Adrenal gland (tissue), 9 donors: ENCODE measurements at regions not wholly inside any gene's neighbourhood (a gene's known extent, or its start where the extent isn't known, plus 50 kb on each side); places are given as distances from the start of the nearest gene placed in this dataset.

ENCODE experiments used
- DNase-seq, 7 donors: peaks; one replicate each; pipeline ENCODE4 v3.0.0-alpha.2; 2019 to 2020
- H3K27ac ChIP-seq, 5 donors: fragments of 200-600 bp; sonication (generic) in 4 of 5; 1 replicate in 3 of 5; 2 replicates in 2 of 5; pipeline versions ENCODE4 v1.5.1 to v1.8.0; 2016 to 2020; ENCODE audit warnings: mild to moderate bottlenecking in 1 of 5
- H3K27me3 ChIP-seq: fragments of 200-600 bp; 2 replicates; pipeline ENCODE4 v1.8.0; 2021
- H3K36me3 ChIP-seq, 2 donors: fragments of 200-600 bp; replicated peaks in 1 of 2; 1 replicate in 1 of 2; 2 replicates in 1 of 2; pipeline versions ENCODE4 v1.5.1 to v1.8.0; 2018 to 2022
- H3K4me1 ChIP-seq, 2 donors: fragments of 200-600 bp; replicated peaks in 1 of 2; 1 replicate in 1 of 2; 2 replicates in 1 of 2; pipeline versions ENCODE4 v1.5.1 to v1.8.0; 2018 to 2021
- H3K4me3 ChIP-seq, 4 donors: fragments of 200-600 bp; sonication (generic) in 3 of 4; one replicate each; pipeline ENCODE4 v1.5.1; 2016 to 2018
- H3K9me3 ChIP-seq, 3 donors: fragments of 200-600 bp; sonication (generic) in 1 of 3; replicated peaks in 1 of 3; 1 replicate in 2 of 3; 2 replicates in 1 of 3; pipeline versions ENCODE4 v1.5.1 to v1.8.0; 2016 to 2021
- POLR2A ChIP-seq, 2 donors: fragments of 450-650 bp; IDR thresholded peaks; one replicate each; pipeline ENCODE4 v1.6.1; 2017; ENCODE audit warnings: antibody characterized with exemption in 2 of 2, mild to moderate bottlenecking in 2 of 2, moderate library complexity in 1 of 2
- WGBS, 4 donors: extraction: QIAGEN DNeasy Blood & Tissue Kit in 2 of 4; methylation state at CpG; one replicate each; pipeline versions ENCODE4 v1.1.5 to v1.1.7; 2013 to 2017; 5-methylcytosine and 5-hydroxymethylcytosine counted together
- intact Hi-C, 2 donors: fragments of 100-400 bp; cut with DNase I; formaldehyde crosslinking; loops; one replicate each; pipeline versions ENCODE4 v1.14.1 to v1.15.0; 2022 to 2023
- TF ChIP-seq, protein P1 (sequence below), 6 experiments: fragments of 450-650 bp in 4 of 6; fragments of 200-600 bp in 2 of 6; sonication (generic) in 1 of 6; IDR thresholded peaks; 1 replicate in 5 of 6; 2 replicates in 1 of 6; pipeline versions ENCODE4 v1.5.1 to v1.8.0; 2016 to 2021; ENCODE audit warnings: antibody characterized with exemption in 6 of 6, mild to moderate bottlenecking in 2 of 6, moderate library complexity in 1 of 6
- donor health status: healthy with polysubstance abuse.
- donor health status: Bipolar disorder and iron deficiency.
- donor health status: DM: yes; HTN: yes; CAD: no.
- donor health status: DM: no; HTN: no; CAD: no.
- donor health status: DM: no; HTN: no; CAD: no.

DNA sequence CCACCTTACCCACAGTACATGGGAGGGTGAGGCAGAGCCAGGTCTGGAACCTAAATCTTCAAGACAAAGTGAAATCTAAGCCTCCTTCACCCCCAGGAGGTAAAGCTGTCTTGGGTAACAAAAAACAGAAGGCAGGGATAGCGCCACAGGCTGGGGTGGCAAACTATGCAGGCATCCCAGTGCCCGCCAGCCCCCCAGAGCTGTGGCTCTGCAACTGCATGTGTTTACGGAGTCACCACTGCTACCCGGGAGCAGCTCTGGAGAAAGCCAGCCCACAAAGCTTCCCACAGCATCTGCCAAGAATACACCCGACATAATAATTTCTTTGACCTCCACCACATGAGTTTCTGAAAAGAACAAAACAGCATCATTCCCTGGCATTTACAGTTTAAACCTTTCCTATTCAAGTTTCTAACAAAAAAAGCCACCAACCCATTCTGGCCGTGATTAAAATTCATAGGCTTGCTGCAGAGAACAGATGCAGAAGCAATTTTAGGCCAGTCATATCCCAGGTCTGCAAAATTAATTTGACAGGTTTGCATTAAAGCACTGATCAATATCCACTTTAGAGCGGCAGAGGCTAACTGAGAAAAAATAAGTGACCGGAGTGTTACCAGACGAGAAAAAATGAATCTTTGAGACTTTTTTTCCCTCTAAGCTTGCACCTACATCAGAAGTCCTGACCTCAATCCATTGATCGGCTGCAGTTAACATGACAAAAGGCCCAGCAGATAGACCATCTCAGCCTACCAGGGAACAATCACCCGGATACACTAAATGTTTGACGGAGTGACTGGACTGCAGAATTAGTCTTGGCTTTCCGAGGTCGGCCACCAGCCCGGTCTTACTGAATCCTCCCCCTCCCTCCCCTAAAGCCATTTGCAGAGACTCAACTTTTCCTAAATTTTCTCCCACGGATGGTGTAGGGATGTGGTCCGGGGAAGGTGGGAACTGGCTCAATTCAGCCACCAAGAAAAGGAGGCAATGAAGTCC, 309.6 kb upstream of the SKOR2 start:
- WGBS, 4 donors = 38 to 53% (median 49%) methylated on average over 17 of the region's 17 CpGs

DNA sequence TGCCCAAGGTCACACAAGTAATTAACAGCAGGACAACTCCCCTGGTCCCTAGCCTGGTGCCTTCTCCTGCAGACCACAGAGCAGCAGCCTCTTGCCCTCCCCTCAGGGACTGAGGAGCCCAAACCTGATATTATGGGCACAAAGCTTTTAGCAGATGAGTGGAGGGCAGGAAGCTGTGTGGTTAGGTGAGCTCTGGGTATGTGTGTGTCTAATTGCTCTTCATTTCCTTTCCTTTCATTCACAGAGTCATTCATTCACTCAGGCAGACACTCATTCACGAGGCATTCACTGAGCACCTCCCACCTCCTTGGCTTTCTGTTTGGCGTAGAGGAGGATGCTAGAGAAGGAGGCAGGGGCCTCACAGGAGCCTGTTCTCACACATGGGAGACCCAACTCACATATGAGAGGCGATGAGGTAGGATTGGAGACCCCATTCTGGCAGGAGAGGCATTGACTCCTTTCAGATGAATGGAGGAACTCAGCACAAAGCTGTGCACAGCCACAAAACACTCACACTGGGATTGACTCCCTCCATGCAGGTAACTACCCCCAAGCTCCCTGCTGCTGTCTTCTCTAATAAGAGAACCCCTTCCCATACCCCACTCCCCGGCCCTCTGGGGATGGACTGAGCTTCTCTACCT, 306.8 kb upstream of the SKOR2 start:
- TF ChIP-seq, protein P1, sequence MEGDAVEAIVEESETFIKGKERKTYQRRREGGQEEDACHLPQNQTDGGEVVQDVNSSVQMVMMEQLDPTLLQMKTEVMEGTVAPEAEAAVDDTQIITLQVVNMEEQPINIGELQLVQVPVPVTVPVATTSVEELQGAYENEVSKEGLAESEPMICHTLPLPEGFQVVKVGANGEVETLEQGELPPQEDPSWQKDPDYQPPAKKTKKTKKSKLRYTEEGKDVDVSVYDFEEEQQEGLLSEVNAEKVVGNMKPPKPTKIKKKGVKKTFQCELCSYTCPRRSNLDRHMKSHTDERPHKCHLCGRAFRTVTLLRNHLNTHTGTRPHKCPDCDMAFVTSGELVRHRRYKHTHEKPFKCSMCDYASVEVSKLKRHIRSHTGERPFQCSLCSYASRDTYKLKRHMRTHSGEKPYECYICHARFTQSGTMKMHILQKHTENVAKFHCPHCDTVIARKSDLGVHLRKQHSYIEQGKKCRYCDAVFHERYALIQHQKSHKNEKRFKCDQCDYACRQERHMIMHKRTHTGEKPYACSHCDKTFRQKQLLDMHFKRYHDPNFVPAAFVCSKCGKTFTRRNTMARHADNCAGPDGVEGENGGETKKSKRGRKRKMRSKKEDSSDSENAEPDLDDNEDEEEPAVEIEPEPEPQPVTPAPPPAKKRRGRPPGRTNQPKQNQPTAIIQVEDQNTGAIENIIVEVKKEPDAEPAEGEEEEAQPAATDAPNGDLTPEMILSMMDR (IDR thresholded peaks at IDR 0.05) = no peak
- no peak for TF ChIP-seq POLR2A (IDR thresholded peaks at IDR 0.05)
- H3K27me3 ChIP-seq = no peaks in the 10 kb centered on the region
- H3K9me3 ChIP-seq = no peaks in the 10 kb centered on the region
- H3K27ac ChIP-seq = no peak overlapping the region
- no peaks in the 10 kb centered on the region for H3K36me3 ChIP-seq
- intact Hi-C loops = no loop called here
- no peak for DNase-seq
- 52 to 54% (median 53%) methylated on average over 4 of the region's 4 CpGs for WGBS, 4 donors
- no peak overlapping the region for H3K4me3 ChIP-seq
- no peaks in the 10 kb centered on the region for H3K4me1 ChIP-seq

More for the DNA sequence above, 309.6 kb upstream of the SKOR2 start:
- TF ChIP-seq, protein P1 (IDR thresholded peaks at IDR 0.05) = no peak
- TF ChIP-seq POLR2A (IDR thresholded peaks at IDR 0.05) = no peak
- no peaks in the 10 kb centered on the region for H3K4me1 ChIP-seq
- no peak overlapping the region for H3K27ac ChIP-seq
- no peak overlapping the region for H3K4me3 ChIP-seq
- intact Hi-C loops = no loop called here
- no peaks in the 10 kb centered on the region for H3K27me3 ChIP-seq
- H3K36me3 ChIP-seq = no peaks in the 10 kb centered on the region
- no peaks in the 10 kb centered on the region for H3K9me3 ChIP-seq
- no peak for DNase-seq

DNA sequence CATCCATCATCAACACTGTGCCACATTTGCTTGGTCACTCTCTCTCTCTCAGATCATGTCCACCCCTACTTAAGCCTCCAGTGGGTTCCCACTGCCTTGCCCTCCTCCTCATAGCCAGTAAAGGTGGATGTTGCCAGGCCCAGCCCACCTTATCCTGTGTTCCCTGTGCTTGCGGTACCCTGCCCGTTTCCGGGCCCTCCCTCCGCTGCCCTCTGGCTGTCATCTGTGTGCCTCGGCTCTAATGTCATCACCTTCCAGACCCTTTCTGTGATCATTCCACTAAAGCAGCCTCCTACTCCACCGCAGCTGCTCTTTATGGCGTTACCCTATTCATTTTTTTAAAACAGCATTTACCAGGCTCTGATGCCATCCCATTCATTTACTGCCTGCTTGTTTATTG, 305.7 kb upstream of the SKOR2 start:
- 74 to 84% (median 77%) methylated on average over 7 of the region's 7 CpGs for WGBS, 4 donors
- Histone ChIP-seq H3K27ac (no peak overlapping the region), H3K36me3 (no peaks in the 10 kb centered on the region), H3K9me3 (no peaks in the 10 kb centered on the region), H3K4me3 (no peak overlapping the region), H3K27me3 (no peaks in the 10 kb centered on the region), H3K4me1 (no peaks in the 10 kb centered on the region)
- TF ChIP-seq, protein P1 (IDR thresholded peaks at IDR 0.05) = no peak
- no peak for TF ChIP-seq POLR2A (IDR thresholded peaks at IDR 0.05)
- no peak for DNase-seq
- intact Hi-C loops = no loop called here

DNA sequence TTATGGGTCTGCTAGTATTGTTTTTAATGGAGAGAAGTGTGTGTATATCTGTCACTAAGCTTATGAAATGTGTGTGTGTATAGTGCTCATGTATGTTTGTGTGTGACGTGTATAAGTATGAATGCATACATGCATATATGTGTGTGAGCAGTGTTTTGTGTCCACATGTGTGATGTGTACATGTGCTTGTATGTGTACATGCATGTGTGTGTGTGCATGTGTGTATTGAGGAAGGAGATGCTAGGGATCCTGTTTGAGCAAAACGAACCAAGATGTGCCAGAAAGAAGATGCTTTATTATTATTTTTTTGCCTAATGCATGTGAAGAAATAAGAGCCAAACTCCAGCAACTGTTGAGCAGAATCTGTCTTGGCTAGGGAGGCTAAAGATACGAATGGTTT, 301.3 kb upstream of the SKOR2 start:
- no peaks in the 10 kb centered on the region for H3K9me3 ChIP-seq
- intact Hi-C loops = no loop called here
- no peaks in the 10 kb centered on the region for H3K36me3 ChIP-seq
- H3K4me3 ChIP-seq = no peak overlapping the region
- DNase-seq = no peak
- H3K27ac ChIP-seq = no peak overlapping the region
- H3K27me3 ChIP-seq = no peaks in the 10 kb centered on the region
- 72 to 78% (median 76%) methylated on average over 3 of the region's 3 CpGs for WGBS, 4 donors
- no peak for TF ChIP-seq POLR2A (IDR thresholded peaks at IDR 0.05)
- TF ChIP-seq, protein P1 (IDR thresholded peaks at IDR 0.05) = no peak
- no peaks in the 10 kb centered on the region for H3K4me1 ChIP-seq
